ENCODE measurements at regions not wholly inside any gene's neighbourhood (a gene's known extent, or its start where the extent isn't known, plus 50 kb on each side); places are given as distances from the start of the nearest gene placed in this dataset.

DNA sequence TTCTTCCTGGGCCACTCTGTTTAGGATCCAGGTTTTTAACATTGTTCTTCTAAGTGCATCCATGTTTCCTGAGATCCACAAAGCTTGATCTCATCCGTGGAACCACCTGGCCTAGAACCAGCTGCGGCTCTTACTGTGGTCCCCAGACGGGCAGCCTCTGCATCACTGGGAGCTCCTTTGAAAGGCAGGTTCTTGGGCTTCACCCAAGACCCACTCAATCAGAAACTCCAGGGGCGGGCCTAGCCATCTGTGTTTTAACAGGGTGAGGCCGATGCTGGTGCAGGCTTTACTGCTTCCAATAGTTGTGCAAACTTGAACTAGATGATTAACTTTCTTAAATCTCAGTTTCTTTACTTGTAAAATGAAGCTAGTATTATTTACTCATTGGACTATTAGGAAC lies 605.7 kb downstream of the FGF9 start:
- no peak overlapping the region for H3K4me3 ChIP-seq (ENCODE audit: low read length)
- no peak for DNase-seq (ENCODE audit: low read depth)
- TF ChIP-seq CTCF (conservative IDR thresholded peaks at IDR 0.05; ENCODE audit: low read length), result no peak

DNA sequence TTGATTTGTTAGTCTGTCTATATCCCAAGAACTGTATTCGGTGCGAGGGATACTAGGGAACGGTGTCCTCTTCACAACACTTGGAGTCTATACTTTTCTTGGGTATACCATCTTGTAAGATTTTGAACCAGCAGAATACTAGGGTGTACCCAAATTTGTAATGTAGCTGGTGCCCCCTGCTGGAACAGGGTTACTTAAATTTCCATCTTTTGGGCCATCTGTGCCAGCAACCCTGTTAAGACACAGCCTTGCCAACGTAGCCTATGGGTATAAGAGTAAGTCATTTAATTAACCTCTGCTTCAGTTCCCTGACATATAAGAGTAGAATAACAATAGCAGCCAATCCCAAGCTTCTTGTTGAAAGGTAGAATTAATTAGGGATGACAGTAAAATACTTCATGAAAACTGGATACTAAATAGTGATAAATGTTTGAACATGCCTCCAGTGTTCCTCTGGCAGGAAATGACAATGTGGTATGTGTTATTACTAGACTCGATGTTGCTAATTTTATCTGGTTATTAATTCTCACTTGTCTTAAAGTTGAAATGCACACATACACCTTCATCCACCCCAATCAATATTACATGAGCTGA lies 607.6 kb downstream of the FGF9 start:
- peak; percentile 42 for DNase-seq (ENCODE audit: low read depth)
- peak; percentile 57 for TF ChIP-seq CTCF (conservative IDR thresholded peaks at IDR 0.05; ENCODE audit: low read length)
- H3K4me3 ChIP-seq (ENCODE audit: low read length), result no peak overlapping the region

DNA sequence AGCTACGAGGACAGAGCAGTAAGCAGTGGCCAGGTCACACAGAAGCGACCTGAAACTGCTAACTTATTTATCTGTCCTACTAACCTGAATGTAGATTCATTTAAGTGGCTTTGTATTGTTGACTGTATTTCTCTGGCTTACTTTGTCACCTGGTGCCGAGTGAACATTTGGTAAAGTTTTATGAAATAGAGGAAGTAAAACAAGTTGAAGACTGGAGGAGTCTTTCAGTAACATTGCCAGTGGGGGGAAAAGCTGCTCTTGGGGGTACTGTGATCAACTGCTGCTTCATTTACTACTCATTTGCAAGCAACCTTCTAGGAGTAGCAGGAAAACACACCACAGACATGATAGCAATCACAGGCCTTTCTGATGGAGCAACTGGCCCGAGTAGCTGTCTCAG lies 615.0 kb downstream of the FGF9 start:
- no peak for DNase-seq (ENCODE audit: low read depth)
- TF ChIP-seq CTCF (conservative IDR thresholded peaks at IDR 0.05; ENCODE audit: low read length), result no peak
- H3K4me3 ChIP-seq (ENCODE audit: low read length), result no peak overlapping the region

GRCh38 chr13:22286338-22286737 lies 615.5 kb downstream of the FGF9 start:
- TF ChIP-seq CTCF (conservative IDR thresholded peaks at IDR 0.05; ENCODE audit: low read length), result no peak
- no peak for DNase-seq (ENCODE audit: low read depth)
- no peak overlapping the region for H3K4me3 ChIP-seq (ENCODE audit: low read length)

DNA sequence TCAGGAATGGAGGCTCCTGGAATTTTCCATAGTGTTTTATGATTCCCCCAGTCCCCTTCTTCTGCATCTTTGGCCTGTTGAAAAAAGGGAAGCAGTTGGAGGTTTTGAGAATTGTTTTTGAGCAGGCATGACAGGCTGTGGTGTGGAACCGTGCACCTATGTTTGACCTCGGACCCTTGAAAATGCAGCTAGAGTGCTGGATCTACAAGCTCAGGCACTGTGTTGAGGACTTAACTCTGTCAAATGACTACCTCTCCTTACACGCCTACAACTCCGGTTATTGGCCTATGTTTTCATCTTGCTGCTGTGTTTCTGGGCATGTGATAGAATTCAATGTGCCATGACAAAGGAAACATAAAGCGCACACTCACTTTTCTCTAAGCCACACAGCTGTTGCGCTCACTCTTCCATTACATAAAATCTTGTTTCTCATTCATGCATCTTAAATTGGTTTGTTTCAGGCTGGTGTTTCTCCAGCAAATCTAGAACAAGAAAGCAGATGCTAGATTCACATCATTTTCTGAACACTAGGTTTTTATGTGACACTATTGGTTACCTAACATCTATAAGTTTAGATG lies 616.6 kb downstream of the FGF9 start:
- TF ChIP-seq CTCF (conservative IDR thresholded peaks at IDR 0.05; ENCODE audit: low read length), result no peak
- H3K4me3 ChIP-seq (ENCODE audit: low read length), result no peak overlapping the region
- no peak for DNase-seq (ENCODE audit: low read depth)

DNA sequence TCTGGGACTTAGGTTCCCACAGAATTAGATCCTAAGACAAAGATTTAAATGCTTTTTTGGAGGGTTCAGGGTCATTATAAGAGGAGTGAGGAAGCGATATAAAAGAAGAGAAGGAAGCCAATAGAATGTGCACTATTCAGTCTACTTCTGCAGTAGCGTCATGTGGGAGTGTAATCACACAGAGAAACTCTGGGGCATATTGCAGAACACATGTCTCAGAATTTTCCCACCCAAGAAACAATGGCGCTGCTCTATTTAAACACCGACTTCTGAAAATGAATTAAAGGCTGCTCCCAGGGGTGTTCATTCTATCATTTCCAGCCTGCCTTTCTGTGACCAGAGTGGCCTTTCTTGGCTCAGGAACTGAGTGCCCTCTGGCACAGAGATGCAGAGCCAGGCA lies 617.6 kb downstream of the FGF9 start:
- no peak for DNase-seq (ENCODE audit: low read depth)
- TF ChIP-seq CTCF (conservative IDR thresholded peaks at IDR 0.05; ENCODE audit: low read length), result no peak
- H3K4me3 ChIP-seq (ENCODE audit: low read length), result no peak overlapping the region

GRCh38 chr13:22289711-22290110 lies 618.8 kb downstream of the FGF9 start:
- no peak for TF ChIP-seq CTCF (conservative IDR thresholded peaks at IDR 0.05; ENCODE audit: low read length)
- DNase-seq (ENCODE audit: low read depth), result no peak
- no peak overlapping the region for H3K4me3 ChIP-seq (ENCODE audit: low read length)

Measured in AG10803 (cell line).